ENCODE measurements at regions not wholly inside any gene's neighbourhood (a gene's known extent, or its start where the extent isn't known, plus 50 kb on each side); places are given as distances from the start of the nearest gene placed in this dataset.

DNA sequence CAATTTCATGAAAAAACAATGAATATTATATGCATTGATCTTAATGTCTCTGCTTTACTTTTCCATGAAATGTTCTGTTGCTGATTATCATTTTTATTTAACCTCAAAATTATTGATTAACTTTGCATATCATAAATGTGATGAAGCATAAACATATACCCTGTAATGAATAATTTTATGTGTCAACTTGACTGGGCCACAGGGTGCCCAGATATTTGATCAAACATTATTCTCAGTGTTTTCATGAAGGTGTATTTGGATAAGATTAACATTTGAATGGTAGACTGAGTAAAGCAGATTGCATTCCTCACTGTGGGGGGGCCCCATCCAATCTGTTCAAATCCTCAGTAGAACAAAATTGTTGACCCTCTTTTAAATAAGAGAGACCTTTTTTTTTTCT lies 265.2 kb downstream of the CENPW start:
- Mint-ChIP-seq H3K4me1 (no peaks in the 10 kb centered on the region), H3K27ac (no peak overlapping the region), H3K27me3 (ENCODE audit: low read depth) (no peaks in the 10 kb centered on the region; the same call in 1 of the 2 replicates), H3K36me3 (peaks cover 13% of the 10 kb centered on the region), H3K4me3 (no peak overlapping the region), H3K9me3 (peaks cover 47% of the 10 kb centered on the region)
- ChIA-PET POLR2A (no interaction called here), CTCF (no interaction called here)
- ATAC-seq (no peak), DNase-seq (ENCODE audit: low spot score) (no peak)
- TF ChIP-seq GTF2I (CRISPR knock-in tag; conservative IDR thresholded peaks at IDR 0.05) = no peak
- peak; percentile 79; the same call in 1 of the 2 replicates for TF ChIP-seq ZNF416 (CRISPR knock-in tag; IDR thresholded peaks at IDR 0.05)

DNA sequence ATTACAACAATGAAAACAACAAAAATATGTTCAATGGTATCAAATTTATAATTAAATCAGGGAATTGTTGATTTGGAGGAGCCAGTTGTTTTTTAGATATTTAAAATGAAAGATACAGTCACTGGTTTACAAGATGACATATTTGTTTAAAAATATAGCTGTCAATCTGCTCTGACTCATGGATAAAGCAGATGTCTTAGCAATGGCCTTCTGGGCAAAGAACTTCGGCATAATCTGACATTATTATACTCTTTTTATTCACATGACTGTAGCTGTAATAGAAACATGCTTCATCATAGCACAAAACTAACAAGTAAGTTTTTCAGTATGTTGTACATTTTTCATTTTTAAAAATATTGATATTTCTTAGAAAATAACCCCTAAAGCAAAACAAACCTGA lies 267.4 kb downstream of the CENPW start:
- Mint-ChIP-seq H3K36me3 (peaks cover 25% of the 10 kb centered on the region), H3K27me3 (ENCODE audit: low read depth) (no peaks in the 10 kb centered on the region), H3K4me3 (no peak overlapping the region), H3K4me1 (no peaks in the 10 kb centered on the region), H3K27ac (no peak overlapping the region), H3K9me3 (peaks cover 54% of the 10 kb centered on the region)
- TF ChIP-seq GTF2I (CRISPR knock-in tag; conservative IDR thresholded peaks at IDR 0.05) = no peak
- TF ChIP-seq NFYB (CRISPR knock-in tag; conservative IDR thresholded peaks at IDR 0.05; ENCODE audit: low read depth) = no peak
- TF ChIP-seq SP1 (CRISPR knock-in tag; conservative IDR thresholded peaks at IDR 0.05) = no peak
- TF ChIP-seq NFE2L1 (CRISPR knock-in tag; IDR thresholded peaks at IDR 0.05) = no peak
- TF ChIP-seq, protein P1, sequence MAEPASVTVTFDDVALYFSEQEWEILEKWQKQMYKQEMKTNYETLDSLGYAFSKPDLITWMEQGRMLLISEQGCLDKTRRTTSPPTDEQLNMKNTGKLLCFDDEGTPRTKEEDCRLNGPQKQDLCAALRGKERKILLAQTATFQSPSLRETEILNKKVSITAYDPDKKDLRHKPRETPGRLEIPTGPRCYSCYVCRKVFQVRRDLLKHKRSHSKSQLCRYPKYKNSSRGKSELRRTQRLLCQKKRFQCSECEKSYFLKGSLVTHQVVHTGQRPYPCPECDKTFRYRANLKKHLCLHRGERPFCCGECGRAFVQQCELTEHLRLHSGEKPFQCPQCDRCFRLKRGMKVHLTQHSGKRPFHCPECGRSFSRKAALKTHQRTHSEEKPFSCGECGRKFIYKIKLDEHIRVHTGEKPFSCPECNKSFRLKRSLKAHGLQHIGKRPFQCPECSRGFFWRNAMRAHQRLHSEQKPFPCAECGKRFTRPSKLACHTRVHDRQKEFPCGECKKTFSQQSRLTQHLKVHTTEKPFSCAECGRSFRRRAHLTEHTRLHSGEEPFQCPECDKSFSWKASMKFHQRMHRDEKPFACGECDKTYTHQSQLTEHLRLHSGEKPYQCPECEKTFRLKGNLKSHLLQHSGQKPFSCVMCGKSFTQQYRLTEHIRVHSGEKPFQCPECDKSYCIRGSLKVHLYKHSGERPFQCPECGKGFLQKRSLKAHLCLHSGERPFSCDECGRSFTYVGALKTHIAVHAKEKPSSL (CRISPR knock-in tag; conservative IDR thresholded peaks at IDR 0.05) = no peak
- TF ChIP-seq, protein P2, sequence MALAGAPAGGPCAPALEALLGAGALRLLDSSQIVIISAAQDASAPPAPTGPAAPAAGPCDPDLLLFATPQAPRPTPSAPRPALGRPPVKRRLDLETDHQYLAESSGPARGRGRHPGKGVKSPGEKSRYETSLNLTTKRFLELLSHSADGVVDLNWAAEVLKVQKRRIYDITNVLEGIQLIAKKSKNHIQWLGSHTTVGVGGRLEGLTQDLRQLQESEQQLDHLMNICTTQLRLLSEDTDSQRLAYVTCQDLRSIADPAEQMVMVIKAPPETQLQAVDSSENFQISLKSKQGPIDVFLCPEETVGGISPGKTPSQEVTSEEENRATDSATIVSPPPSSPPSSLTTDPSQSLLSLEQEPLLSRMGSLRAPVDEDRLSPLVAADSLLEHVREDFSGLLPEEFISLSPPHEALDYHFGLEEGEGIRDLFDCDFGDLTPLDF (CRISPR knock-in tag; IDR thresholded peaks at IDR 0.05) = no peak
- TF ChIP-seq, protein P3, sequence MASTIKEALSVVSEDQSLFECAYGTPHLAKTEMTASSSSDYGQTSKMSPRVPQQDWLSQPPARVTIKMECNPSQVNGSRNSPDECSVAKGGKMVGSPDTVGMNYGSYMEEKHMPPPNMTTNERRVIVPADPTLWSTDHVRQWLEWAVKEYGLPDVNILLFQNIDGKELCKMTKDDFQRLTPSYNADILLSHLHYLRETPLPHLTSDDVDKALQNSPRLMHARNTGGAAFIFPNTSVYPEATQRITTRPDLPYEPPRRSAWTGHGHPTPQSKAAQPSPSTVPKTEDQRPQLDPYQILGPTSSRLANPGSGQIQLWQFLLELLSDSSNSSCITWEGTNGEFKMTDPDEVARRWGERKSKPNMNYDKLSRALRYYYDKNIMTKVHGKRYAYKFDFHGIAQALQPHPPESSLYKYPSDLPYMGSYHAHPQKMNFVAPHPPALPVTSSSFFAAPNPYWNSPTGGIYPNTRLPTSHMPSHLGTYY (CRISPR knock-in tag; IDR thresholded peaks at IDR 0.05) = no peak
- no peak for TF ChIP-seq TP53 (CRISPR knock-in tag; IDR thresholded peaks at IDR 0.05)
- TF ChIP-seq GRHL2 (CRISPR knock-in tag; IDR thresholded peaks at IDR 0.05; ENCODE audit: insufficient replicate concordance, severe bottlenecking) = no peak
- TF ChIP-seq JAZF1 (CRISPR knock-in tag; IDR thresholded peaks at IDR 0.05) = no peak
- TF ChIP-seq HMGA2 (CRISPR knock-in tag; IDR thresholded peaks at IDR 0.05) = no peak
- no peak for TF ChIP-seq NR1H2 (CRISPR knock-in tag; IDR thresholded peaks at IDR 0.05)
- TF ChIP-seq, protein P4, sequence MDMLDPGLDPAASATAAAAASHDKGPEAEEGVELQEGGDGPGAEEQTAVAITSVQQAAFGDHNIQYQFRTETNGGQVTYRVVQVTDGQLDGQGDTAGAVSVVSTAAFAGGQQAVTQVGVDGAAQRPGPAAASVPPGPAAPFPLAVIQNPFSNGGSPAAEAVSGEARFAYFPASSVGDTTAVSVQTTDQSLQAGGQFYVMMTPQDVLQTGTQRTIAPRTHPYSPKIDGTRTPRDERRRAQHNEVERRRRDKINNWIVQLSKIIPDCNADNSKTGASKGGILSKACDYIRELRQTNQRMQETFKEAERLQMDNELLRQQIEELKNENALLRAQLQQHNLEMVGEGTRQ (CRISPR knock-in tag; IDR thresholded peaks at IDR 0.05) = no peak
- TF ChIP-seq, protein P5, sequence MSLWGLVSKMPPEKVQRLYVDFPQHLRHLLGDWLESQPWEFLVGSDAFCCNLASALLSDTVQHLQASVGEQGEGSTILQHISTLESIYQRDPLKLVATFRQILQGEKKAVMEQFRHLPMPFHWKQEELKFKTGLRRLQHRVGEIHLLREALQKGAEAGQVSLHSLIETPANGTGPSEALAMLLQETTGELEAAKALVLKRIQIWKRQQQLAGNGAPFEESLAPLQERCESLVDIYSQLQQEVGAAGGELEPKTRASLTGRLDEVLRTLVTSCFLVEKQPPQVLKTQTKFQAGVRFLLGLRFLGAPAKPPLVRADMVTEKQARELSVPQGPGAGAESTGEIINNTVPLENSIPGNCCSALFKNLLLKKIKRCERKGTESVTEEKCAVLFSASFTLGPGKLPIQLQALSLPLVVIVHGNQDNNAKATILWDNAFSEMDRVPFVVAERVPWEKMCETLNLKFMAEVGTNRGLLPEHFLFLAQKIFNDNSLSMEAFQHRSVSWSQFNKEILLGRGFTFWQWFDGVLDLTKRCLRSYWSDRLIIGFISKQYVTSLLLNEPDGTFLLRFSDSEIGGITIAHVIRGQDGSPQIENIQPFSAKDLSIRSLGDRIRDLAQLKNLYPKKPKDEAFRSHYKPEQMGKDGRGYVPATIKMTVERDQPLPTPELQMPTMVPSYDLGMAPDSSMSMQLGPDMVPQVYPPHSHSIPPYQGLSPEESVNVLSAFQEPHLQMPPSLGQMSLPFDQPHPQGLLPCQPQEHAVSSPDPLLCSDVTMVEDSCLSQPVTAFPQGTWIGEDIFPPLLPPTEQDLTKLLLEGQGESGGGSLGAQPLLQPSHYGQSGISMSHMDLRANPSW (CRISPR knock-in tag; conservative IDR thresholded peaks at IDR 0.05; ENCODE audit: low read depth) = no peak
- TF ChIP-seq, protein P6, sequence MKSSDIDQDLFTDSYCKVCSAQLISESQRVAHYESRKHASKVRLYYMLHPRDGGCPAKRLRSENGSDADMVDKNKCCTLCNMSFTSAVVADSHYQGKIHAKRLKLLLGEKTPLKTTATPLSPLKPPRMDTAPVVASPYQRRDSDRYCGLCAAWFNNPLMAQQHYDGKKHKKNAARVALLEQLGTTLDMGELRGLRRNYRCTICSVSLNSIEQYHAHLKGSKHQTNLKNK (CRISPR knock-in tag; IDR thresholded peaks at IDR 0.05) = no peak
- TF ChIP-seq JUN (CRISPR knock-in tag; IDR thresholded peaks at IDR 0.05) = no peak
- TF ChIP-seq, protein P7, sequence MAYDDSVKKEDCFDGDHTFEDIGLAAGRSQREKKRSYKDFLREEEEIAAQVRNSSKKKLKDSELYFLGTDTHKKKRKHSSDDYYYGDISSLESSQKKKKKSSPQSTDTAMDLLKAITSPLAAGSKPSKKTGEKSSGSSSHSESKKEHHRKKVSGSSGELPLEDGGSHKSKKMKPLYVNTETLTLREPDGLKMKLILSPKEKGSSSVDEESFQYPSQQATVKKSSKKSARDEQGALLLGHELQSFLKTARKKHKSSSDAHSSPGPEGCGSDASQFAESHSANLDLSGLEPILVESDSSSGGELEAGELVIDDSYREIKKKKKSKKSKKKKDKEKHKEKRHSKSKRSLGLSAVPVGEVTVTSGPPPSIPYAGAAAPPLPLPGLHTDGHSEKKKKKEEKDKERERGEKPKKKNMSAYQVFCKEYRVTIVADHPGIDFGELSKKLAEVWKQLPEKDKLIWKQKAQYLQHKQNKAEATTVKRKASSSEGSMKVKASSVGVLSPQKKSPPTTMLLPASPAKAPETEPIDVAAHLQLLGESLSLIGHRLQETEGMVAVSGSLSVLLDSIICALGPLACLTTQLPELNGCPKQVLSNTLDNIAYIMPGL (CRISPR knock-in tag; IDR thresholded peaks at IDR 0.05) = no peak
- TF ChIP-seq, protein P8, sequence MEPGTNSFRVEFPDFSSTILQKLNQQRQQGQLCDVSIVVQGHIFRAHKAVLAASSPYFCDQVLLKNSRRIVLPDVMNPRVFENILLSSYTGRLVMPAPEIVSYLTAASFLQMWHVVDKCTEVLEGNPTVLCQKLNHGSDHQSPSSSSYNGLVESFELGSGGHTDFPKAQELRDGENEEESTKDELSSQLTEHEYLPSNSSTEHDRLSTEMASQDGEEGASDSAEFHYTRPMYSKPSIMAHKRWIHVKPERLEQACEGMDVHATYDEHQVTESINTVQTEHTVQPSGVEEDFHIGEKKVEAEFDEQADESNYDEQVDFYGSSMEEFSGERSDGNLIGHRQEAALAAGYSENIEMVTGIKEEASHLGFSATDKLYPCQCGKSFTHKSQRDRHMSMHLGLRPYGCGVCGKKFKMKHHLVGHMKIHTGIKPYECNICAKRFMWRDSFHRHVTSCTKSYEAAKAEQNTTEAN (CRISPR knock-in tag; IDR thresholded peaks at IDR 0.05) = no peak
- DNase-seq (ENCODE audit: low spot score) (no peak), ATAC-seq (no peak)
- ChIA-PET CTCF (interaction anchor here (1.0 kb wide), 1 partner anchor 21 kb away, joined by 3 read pairs; no protein-coding TSS in a partner anchor), POLR2A (no interaction called here)

Measured in WTC11 (cell line).